GM12872 (cell line): ENCODE measurements at regions not wholly inside any gene's neighbourhood (a gene's known extent, or its start where the extent isn't known, plus 50 kb on each side); places are given as distances from the start of the nearest gene placed in this dataset.

Experiments used
- CTCF ChIP-seq: IDR thresholded peaks from 3 replicates; pipeline ENCODE4 v1.5.1; 2011; ENCODE audit warnings: low read depth, mild to moderate bottlenecking, low read length, moderate library complexity; ENCODE audit not compliant: insufficient read depth

- TF ChIP-seq CTCF: no peak
Measured at GRCh38 chr6:92719773-92720172, 699.6 kb downstream of the EPHA7 start.

GRCh38 chr6:92716638-92717037 lies 702.7 kb downstream of the EPHA7 start:
- no peak for TF ChIP-seq CTCF

GRCh38 chr6:92715991-92716390 lies 703.4 kb downstream of the EPHA7 start:
- TF ChIP-seq CTCF: no peak

GRCh38 chr6:92714346-92714745 lies 705.0 kb downstream of the EPHA7 start:
- no peak for TF ChIP-seq CTCF

GRCh38 chr6:92710048-92710447 lies 709.3 kb downstream of the EPHA7 start:
- TF ChIP-seq CTCF: no peak

- no peak for TF ChIP-seq CTCF
Measured at GRCh38 chr6:92708945-92709344, 710.4 kb downstream of the EPHA7 start.

- no peak for TF ChIP-seq CTCF
Measured at GRCh38 chr6:92708270-92708669, 711.1 kb downstream of the EPHA7 start.

- no peak for TF ChIP-seq CTCF
Measured at GRCh38 chr6:92706976-92707375, 712.4 kb downstream of the EPHA7 start.
